Astrocyte of the spinal cord (primary cell): ENCODE measurements at regions not wholly inside any gene's neighbourhood (a gene's known extent, or its start where the extent isn't known, plus 50 kb on each side); places are given as distances from the start of the nearest gene placed in this dataset.

ENCODE experiments used
- DNase-seq: peaks from one replicate; pipeline ENCODE4 v3.0.0; 2011; ENCODE audit warnings: low read depth, low spot score
- H3K4me3 ChIP-seq: 2 replicates; pipeline ENCODE4 v1.5.1; 2011; ENCODE audit warnings: low read depth, mild to moderate bottlenecking, low read length, moderate library complexity
- CTCF ChIP-seq: IDR thresholded peaks from 2 replicates; pipeline ENCODE4 v1.5.1; 2012; ENCODE audit warnings: low read depth, mild to moderate bottlenecking, low read length, inconsistent platforms
- in situ Hi-C: cut with HindIII; loops from 2 replicates; pipeline ENCODE4 v1.10.0; 2017; ENCODE audit warnings: low sequenced_read_pairs

DNA sequence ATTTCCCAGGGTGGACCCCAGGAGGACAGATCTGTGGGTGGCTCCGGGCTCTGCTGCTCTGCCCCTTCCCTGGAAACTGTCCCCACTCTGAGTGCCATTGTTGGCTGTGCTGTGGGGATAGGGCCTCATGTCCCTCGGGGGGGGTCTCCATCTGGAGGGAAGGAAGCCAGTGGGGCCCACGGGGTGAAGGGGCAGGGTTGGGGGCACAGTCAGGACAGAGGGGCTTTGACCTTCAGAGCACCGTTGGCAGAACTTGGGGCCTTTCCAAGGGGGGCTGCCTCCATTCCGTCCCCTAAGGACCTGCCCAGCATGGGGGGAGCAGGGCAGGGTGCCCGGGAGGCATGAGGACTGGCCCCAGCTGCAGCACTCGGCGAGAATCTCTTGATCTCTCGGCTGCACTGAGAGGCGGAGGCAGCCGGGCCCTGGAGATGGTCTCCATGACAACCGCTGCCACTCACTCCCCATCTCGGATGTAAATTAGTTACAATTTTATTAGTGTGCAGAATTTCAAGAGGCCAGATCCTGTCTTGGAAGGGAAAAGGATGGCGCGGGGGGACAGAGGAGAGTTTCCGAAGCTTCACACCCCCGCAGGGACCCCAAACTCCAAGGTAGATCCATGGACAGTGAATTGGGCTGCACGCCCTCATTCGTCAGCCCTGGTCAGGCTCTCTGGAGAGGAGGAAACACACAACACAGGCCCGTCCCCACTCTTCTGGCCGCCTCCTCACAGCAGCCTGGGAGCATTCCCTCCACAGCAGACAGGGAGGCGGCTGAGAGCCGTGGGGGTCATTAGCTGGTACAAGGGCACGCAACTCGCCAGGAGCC, 216.2 kb upstream of the IER5L start:
- no peak for TF ChIP-seq CTCF
- H3K4me3 ChIP-seq = no peak overlapping the region
- in situ Hi-C loops = no loop called here
- no peak for DNase-seq

- TF ChIP-seq CTCF = no peak
- in situ Hi-C loops = no loop called here
- DNase-seq = no peak
- H3K4me3 ChIP-seq = no peak overlapping the region
These were observed 215.0 kb upstream of the IER5L start for GRCh38 chr9:129393064-129393463.

- H3K4me3 ChIP-seq = no peak overlapping the region
- DNase-seq = no peak
- no peak for TF ChIP-seq CTCF
- in situ Hi-C loops = no loop called here
These were observed 214.1 kb upstream of the IER5L start for GRCh38 chr9:129392093-129392541.

GRCh38 chr9:129391221-129391661, 213.2 kb upstream of the IER5L start:
- in situ Hi-C loops = no loop called here
- no peak overlapping the region for H3K4me3 ChIP-seq
- TF ChIP-seq CTCF = no peak
- DNase-seq = no peak

GRCh38 chr9:129390541-129390940, 212.5 kb upstream of the IER5L start:
- in situ Hi-C loops = no loop called here
- TF ChIP-seq CTCF = no peak
- DNase-seq = no peak
- no peak overlapping the region for H3K4me3 ChIP-seq

DNA sequence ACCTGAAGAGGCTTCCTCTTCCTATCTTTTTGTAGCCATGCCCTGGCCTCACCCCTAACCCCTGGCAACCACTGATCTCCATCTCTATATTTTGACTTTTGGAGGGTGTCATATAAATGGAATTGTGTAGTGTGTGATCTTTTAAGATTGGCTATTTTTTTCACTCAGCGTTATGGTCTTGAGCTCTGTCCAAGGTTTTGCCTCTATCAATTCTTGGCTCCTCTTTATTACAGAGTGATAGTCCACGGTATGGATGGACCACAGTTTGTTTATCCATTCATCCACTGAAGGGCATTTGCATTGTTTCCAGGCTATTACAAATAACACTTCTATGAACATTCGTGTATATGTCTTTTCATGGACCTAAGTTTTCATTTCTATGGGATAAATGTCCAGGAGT, 209.8 kb upstream of the IER5L start:
- no peak overlapping the region for H3K4me3 ChIP-seq
- in situ Hi-C loops = no loop called here
- no peak for TF ChIP-seq CTCF
- no peak for DNase-seq
